H1 (cell line): ENCODE measurements at regions not wholly inside any gene's neighbourhood (a gene's known extent, or its start where the extent isn't known, plus 50 kb on each side); places are given as distances from the start of the nearest gene placed in this dataset.

Experiments
- CTCF ChIA-PET: fragments of 300-600 bp; sonication (Branson Sonifier 250); formaldehyde crosslinking; loops from one replicate; lab custom pipeline; 2021; ENCODE audit not compliant: partially characterized antibody; lab: Charles Lee
- POLR2A ChIA-PET: fragments of 300-600 bp; sonication (Branson Sonifier 250); formaldehyde crosslinking; loops from one replicate; lab custom pipeline; 2021; ENCODE audit warnings: inconsistent platforms; ENCODE audit not compliant: partially characterized antibody; lab: Charles Lee
- DNase-seq, 2 experiments: peaks; one replicate each; pipeline versions ENCODE4 v3.0.0 to v3.0.0-alpha.2; 2010 to 2022; ENCODE audit warnings: low spot score in 2 of 2, low read depth in 1 of 2, mixed read lengths in 1 of 2
- FAIRE-seq: peaks from 2 replicates; lab custom pipeline; 2011; peaks lifted over from hg19 to GRCh38; lab: Jason Lieb, UNC
- H2AFZ ChIP-seq: 2 replicates; pipeline ENCODE4 v1.8.1; 2012; ENCODE audit warnings: low read length, inconsistent platforms
- H2AK5ac ChIP-seq: 2 replicates; pipeline ENCODE4 v1.6.1; 2013; ENCODE audit warnings: low read depth, low read length
- H2BK120ac ChIP-seq: replicated peaks from 2 replicates; pipeline ENCODE3; 2013; ENCODE audit warnings: low read depth, low read length, inconsistent platforms
- H2BK12ac ChIP-seq: 2 replicates; pipeline ENCODE4 v1.6.1; 2013; ENCODE audit warnings: low read depth, low read length
- H2BK15ac ChIP-seq: 2 replicates; pipeline ENCODE4 v1.6.1; 2013; ENCODE audit warnings: low read length
- H2BK20ac ChIP-seq: 2 replicates; pipeline ENCODE4 v1.6.1; 2013; ENCODE audit warnings: low read length
- H2BK5ac ChIP-seq: 2 replicates; pipeline ENCODE4 v1.6.1; 2013; ENCODE audit warnings: low read depth, low read length
- H3K14ac ChIP-seq: 2 replicates; pipeline ENCODE4 v1.6.1; 2013; ENCODE audit warnings: inconsistent platforms; ENCODE audit not compliant: insufficient read length
- H3K18ac ChIP-seq: 2 replicates; pipeline ENCODE4 v1.6.1; 2013; ENCODE audit warnings: low read length; ENCODE audit errors: extremely low read depth
- H3K23ac ChIP-seq: 2 replicates; pipeline ENCODE4 v1.6.1; 2013; ENCODE audit warnings: inconsistent platforms; ENCODE audit not compliant: insufficient read length
- H3K23me2 ChIP-seq: 2 replicates; pipeline ENCODE4 v1.6.1; 2013; ENCODE audit warnings: low read depth, low read length
- H3K27ac ChIP-seq: 2 replicates; pipeline ENCODE4 v1.6.1; 2011; ENCODE audit warnings: low read depth, low read length, inconsistent platforms
- H3K27me3 ChIP-seq, 4 experiments: replicated peaks in 1 of 4; 1 replicate in 1 of 4; 2 replicates in 3 of 4; pipeline versions ENCODE4 v1.6.1 to v1.8.1; 2011 to 2013; ENCODE audit warnings: low read length in 3 of 4, mild to moderate bottlenecking in 3 of 4, inconsistent platforms in 2 of 4, mixed read lengths in 2 of 4, moderate library complexity in 1 of 4; ENCODE audit not compliant: control insufficient read depth in 3 of 4, insufficient read depth in 3 of 4; ENCODE audit errors: extremely low read depth in 1 of 4
- H3K36me3 ChIP-seq, 4 experiments: 2 replicates each; pipeline versions ENCODE4 v1.6.1 to v1.8.1; 2011 to 2013; ENCODE audit warnings: mild to moderate bottlenecking in 4 of 4, low read length in 3 of 4, moderate library complexity in 2 of 4, control low read depth in 1 of 4, inconsistent platforms in 1 of 4; ENCODE audit not compliant: insufficient read depth in 4 of 4, control insufficient read depth in 2 of 4
- H3K4ac ChIP-seq: replicated peaks from 2 replicates; pipeline ENCODE3; 2013; ENCODE audit warnings: low read length, low read depth, mixed read lengths, inconsistent platforms; ENCODE audit not compliant: insufficient read length
- H3K4me1 ChIP-seq, 4 experiments: replicated peaks in 1 of 4; 1 replicate in 1 of 4; 2 replicates in 3 of 4; pipeline versions ENCODE4 v1.6.1 to v1.8.1; 2011 to 2013; ENCODE audit warnings: low read length in 3 of 4, inconsistent platforms in 2 of 4, mixed read lengths in 1 of 4; ENCODE audit not compliant: insufficient read depth in 4 of 4, control insufficient read depth in 3 of 4
- H3K4me2 ChIP-seq, 2 experiments: 2 replicates each; pipeline versions ENCODE4 v1.6.1 to v1.8.1; 2011 to 2013; ENCODE audit warnings: low read depth in 2 of 2, low read length in 2 of 2, control low read depth in 1 of 2, inconsistent platforms in 1 of 2, mild to moderate bottlenecking in 1 of 2; ENCODE audit not compliant: insufficient read depth in 1 of 2
- H3K4me3 ChIP-seq, 4 experiments: fragments of 200-600, 300-600 bp in 1 of 4; sonication (generic), shearing (Covaris generic), sonication (Bioruptor Twin) in 1 of 4; 2 replicates each; pipeline versions ENCODE4 v1.5.1 to v1.8.1; 2011 to 2016; ENCODE audit warnings: low read length in 4 of 4, low read depth in 3 of 4, control low read depth in 2 of 4, inconsistent platforms in 2 of 4, mild to moderate bottlenecking in 2 of 4, mixed read lengths in 1 of 4, moderate library complexity in 1 of 4; ENCODE audit not compliant: insufficient read depth in 2 of 4; ENCODE audit errors: extremely low read depth in 1 of 4
- H3K56ac ChIP-seq: replicated peaks from 2 replicates; pipeline ENCODE3; 2013; ENCODE audit warnings: low read depth, mild to moderate bottlenecking, mixed read lengths, low read length, inconsistent platforms; ENCODE audit not compliant: insufficient read length
- H3K79me1 ChIP-seq: 2 replicates; pipeline ENCODE4 v1.6.1; 2013; ENCODE audit warnings: low read depth, low read length, control low read depth
- H3K79me2 ChIP-seq, 2 experiments: 2 replicates each; pipeline versions ENCODE4 v1.6.1 to v1.8.1; 2012 to 2013; ENCODE audit warnings: low read length in 2 of 2, mild to moderate bottlenecking in 2 of 2, inconsistent platforms in 1 of 2; ENCODE audit not compliant: insufficient read depth in 2 of 2, control insufficient read depth in 1 of 2
- H3K9ac ChIP-seq, 4 experiments: replicated peaks in 1 of 4; 1 replicate in 1 of 4; 2 replicates in 3 of 4; pipeline versions ENCODE4 v1.6.1 to v1.8.1; 2011 to 2013; ENCODE audit warnings: low read depth in 3 of 4, low read length in 3 of 4, control low read depth in 2 of 4, mild to moderate bottlenecking in 2 of 4, moderate library complexity in 2 of 4, inconsistent platforms in 1 of 4; ENCODE audit errors: extremely low read depth in 1 of 4
- H3K9me3 ChIP-seq, 2 experiments: 2 replicates each; pipeline versions ENCODE4 v1.6.1 to v1.8.1; 2012 to 2013; ENCODE audit warnings: mild to moderate bottlenecking in 2 of 2, moderate library complexity in 2 of 2, control low read depth in 1 of 2, inconsistent platforms in 1 of 2, low read depth in 1 of 2, low read length in 1 of 2, mixed read lengths in 1 of 2; ENCODE audit not compliant: insufficient read depth in 2 of 2
- H4K20me1 ChIP-seq, 2 experiments: replicated peaks in 1 of 2; 2 replicates each; pipeline versions ENCODE3 to v1.8.1; 2011 to 2013; ENCODE audit warnings: inconsistent platforms in 2 of 2, low read length in 2 of 2, mild to moderate bottlenecking in 1 of 2; ENCODE audit not compliant: insufficient read depth in 2 of 2, control insufficient read depth in 1 of 2
- H4K5ac ChIP-seq: 2 replicates; pipeline ENCODE4 v1.6.1; 2013; ENCODE audit warnings: low read length, low read depth, mixed read lengths, inconsistent platforms; ENCODE audit not compliant: insufficient read length
- H4K8ac ChIP-seq: 2 replicates; pipeline ENCODE4 v1.8.0; 2013; ENCODE audit warnings: mild to moderate bottlenecking, moderate library complexity, low read length, inconsistent platforms; ENCODE audit not compliant: insufficient read depth; ENCODE audit errors: extremely low read depth
- H4K91ac ChIP-seq: replicated peaks from 2 replicates; pipeline ENCODE3; 2013; ENCODE audit warnings: low read length, mixed read lengths, inconsistent platforms; ENCODE audit not compliant: insufficient read length
- CEBPB ChIP-seq: IDR thresholded peaks from 2 replicates; pipeline ENCODE4 v1.6.1; 2012; ENCODE audit warnings: low read depth, low read length
- HDAC6 ChIP-seq: IDR thresholded peaks from one replicate; pipeline ENCODE4 v1.7.1; 2012; ENCODE audit warnings: low read depth, mild to moderate bottlenecking, inconsistent platforms, low read length, moderate library complexity
- RAD21 ChIP-seq, 2 experiments: IDR thresholded peaks in 1 of 2; conservative IDR thresholded peaks in 1 of 2; 2 replicates each; pipeline ENCODE4 v1.6.1; 2011; ENCODE audit warnings: low read depth in 2 of 2, low read length in 2 of 2, improper control_type of control experiment in 1 of 2, inconsistent platforms in 1 of 2, mild to moderate bottlenecking in 1 of 2, moderate library complexity in 1 of 2
- RNF2 ChIP-seq: fragments of 200-900, 300-1000 bp; sonication (generic); IDR thresholded peaks from 2 replicates; pipeline ENCODE4 v1.7.1; 2016; ENCODE audit warnings: borderline replicate concordance, low read depth, mild to moderate bottlenecking, antibody characterized with exemption, low read length; ENCODE audit not compliant: poor library complexity, severe bottlenecking; ENCODE audit errors: missing control alignments
- SIN3A ChIP-seq, 2 experiments: IDR thresholded peaks in 1 of 2; conservative IDR thresholded peaks in 1 of 2; 2 replicates each; pipeline ENCODE4 v1.6.1; 2011 to 2012; ENCODE audit warnings: low read length in 2 of 2, improper control_type of control experiment in 1 of 2, low read depth in 1 of 2, mild to moderate bottlenecking in 1 of 2
- SP4 ChIP-seq: IDR thresholded peaks from 2 replicates; pipeline ENCODE4 v1.6.1; 2012; ENCODE audit warnings: low read length, inconsistent platforms
- WGBS, 2 experiments: shearing (Covaris generic) in 1 of 2; methylation state at CpG; one replicate each; pipeline versions ENCODE4 v1.1.6 to v1.1.7; 2013 to 2015; ENCODE audit warnings: low lambda C conversion rate in 2 of 2, mixed read lengths in 2 of 2, inconsistent platforms in 1 of 2, low coverage in 1 of 2, missing lambda C conversion rate in 1 of 2; ENCODE audit not compliant: insufficient replicate concordance in 2 of 2, insufficient coverage in 1 of 2, insufficient read length in 1 of 2; ENCODE audit errors: extremely low coverage in 1 of 2, missing lambda C conversion rate in 1 of 2; 5-methylcytosine and 5-hydroxymethylcytosine counted together
- TF ChIP-seq, protein P1 (sequence below), 3 experiments: IDR thresholded peaks; 1 replicate in 2 of 3; 2 replicates in 1 of 3; pipeline versions ENCODE4 v1.5.1 to v1.6.1; 2011; ENCODE audit warnings: low read length in 3 of 3, mild to moderate bottlenecking in 3 of 3, inconsistent platforms in 2 of 3, low read depth in 1 of 3, moderate library complexity in 1 of 3; ENCODE audit not compliant: insufficient read depth in 1 of 3; ENCODE audit errors: control extremely low read depth in 1 of 3
- TF ChIP-seq, protein P2 (sequence below): IDR thresholded peaks from 2 replicates; pipeline ENCODE4 v1.6.1; 2012; ENCODE audit warnings: low read length, inconsistent platforms

DNA sequence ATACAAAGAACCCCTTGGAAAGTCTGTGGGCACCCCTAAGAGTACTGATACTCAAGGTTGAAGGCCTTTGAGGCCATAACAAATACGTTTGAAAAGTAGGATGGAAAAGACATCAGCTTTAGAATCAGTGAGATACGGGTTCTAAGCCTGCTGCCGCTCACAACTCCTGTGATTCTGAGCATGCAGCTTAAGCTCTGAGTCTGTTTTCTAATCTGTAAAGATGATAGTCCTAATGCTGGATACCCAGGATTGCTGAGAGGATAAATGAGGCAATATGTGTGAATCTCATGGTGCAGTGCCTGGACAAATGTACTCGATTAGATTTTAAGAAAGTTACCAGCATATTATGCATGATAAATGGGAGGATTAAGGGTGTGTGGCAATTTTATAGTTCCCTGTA lies 321.0 kb upstream of the HSF2 start:
- no peak overlapping the region for H2AK5ac ChIP-seq
- no peak overlapping the region for H3K4me3 ChIP-seq
- H3K9ac ChIP-seq: no peak overlapping the region
- no peak overlapping the region for H2BK120ac ChIP-seq
- no peak overlapping the region for H3K56ac ChIP-seq
- no peak for DNase-seq
- H3K36me3 ChIP-seq: no peaks in the 10 kb centered on the region
- peaks cover 1% of the 10 kb centered on the region; the same call in 1 of the 2 replicates for H3K23me2 ChIP-seq
- H3K14ac ChIP-seq: no peak overlapping the region
- no peak for TF ChIP-seq SP4
- no peak for TF ChIP-seq HDAC6
- no peak for TF ChIP-seq RNF2
- TF ChIP-seq CEBPB: no peak
- TF ChIP-seq RAD21 (IDR thresholded peaks at IDR 0.05 in 1 of 2, conservative IDR thresholded peaks at IDR 0.05 in 1 of 2; ENCODE audit: low read depth in 2 of 2, low read length in 2 of 2): no peak
- TF ChIP-seq, protein P1, sequence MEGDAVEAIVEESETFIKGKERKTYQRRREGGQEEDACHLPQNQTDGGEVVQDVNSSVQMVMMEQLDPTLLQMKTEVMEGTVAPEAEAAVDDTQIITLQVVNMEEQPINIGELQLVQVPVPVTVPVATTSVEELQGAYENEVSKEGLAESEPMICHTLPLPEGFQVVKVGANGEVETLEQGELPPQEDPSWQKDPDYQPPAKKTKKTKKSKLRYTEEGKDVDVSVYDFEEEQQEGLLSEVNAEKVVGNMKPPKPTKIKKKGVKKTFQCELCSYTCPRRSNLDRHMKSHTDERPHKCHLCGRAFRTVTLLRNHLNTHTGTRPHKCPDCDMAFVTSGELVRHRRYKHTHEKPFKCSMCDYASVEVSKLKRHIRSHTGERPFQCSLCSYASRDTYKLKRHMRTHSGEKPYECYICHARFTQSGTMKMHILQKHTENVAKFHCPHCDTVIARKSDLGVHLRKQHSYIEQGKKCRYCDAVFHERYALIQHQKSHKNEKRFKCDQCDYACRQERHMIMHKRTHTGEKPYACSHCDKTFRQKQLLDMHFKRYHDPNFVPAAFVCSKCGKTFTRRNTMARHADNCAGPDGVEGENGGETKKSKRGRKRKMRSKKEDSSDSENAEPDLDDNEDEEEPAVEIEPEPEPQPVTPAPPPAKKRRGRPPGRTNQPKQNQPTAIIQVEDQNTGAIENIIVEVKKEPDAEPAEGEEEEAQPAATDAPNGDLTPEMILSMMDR (IDR thresholded peaks at IDR 0.05; ENCODE audit: control extremely low read depth in 1 of 3, insufficient read depth in 1 of 3, low read depth in 1 of 3, low read length in 3 of 3): no peak
- TF ChIP-seq SIN3A (conservative IDR thresholded peaks at IDR 0.05 in 1 of 2, IDR thresholded peaks at IDR 0.05 in 1 of 2; ENCODE audit: low read depth in 1 of 2, low read length in 2 of 2): no peak
- TF ChIP-seq, protein P2, sequence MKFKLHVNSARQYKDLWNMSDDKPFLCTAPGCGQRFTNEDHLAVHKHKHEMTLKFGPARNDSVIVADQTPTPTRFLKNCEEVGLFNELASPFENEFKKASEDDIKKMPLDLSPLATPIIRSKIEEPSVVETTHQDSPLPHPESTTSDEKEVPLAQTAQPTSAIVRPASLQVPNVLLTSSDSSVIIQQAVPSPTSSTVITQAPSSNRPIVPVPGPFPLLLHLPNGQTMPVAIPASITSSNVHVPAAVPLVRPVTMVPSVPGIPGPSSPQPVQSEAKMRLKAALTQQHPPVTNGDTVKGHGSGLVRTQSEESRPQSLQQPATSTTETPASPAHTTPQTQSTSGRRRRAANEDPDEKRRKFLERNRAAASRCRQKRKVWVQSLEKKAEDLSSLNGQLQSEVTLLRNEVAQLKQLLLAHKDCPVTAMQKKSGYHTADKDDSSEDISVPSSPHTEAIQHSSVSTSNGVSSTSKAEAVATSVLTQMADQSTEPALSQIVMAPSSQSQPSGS: no peak
- no peak overlapping the region for H4K5ac ChIP-seq
- no peak overlapping the region for H4K91ac ChIP-seq
- WGBS, 2 experiments: 81% methylated on average over 4 of the region's 4 CpGs; no CpG with 5 or more reads in 1 of the 2 experiments
- H3K4me2 ChIP-seq: no peak overlapping the region
- H2BK20ac ChIP-seq: no peak overlapping the region
- no peak overlapping the region for H2BK15ac ChIP-seq
- H2BK5ac ChIP-seq: no peak overlapping the region
- H3K18ac ChIP-seq: no peak overlapping the region
- no peak overlapping the region for H2BK12ac ChIP-seq
- H3K23ac ChIP-seq: no peak overlapping the region
- POLR2A ChIA-PET: no interaction called here
- H2AFZ ChIP-seq: no peak overlapping the region
- CTCF ChIA-PET: interaction anchor here (0.6 kb wide), 1 partner anchor 498 kb away, joined by 3 read pairs; no protein-coding TSS in a partner anchor
- H3K27me3 ChIP-seq: no peaks in the 10 kb centered on the region
- H3K4me1 ChIP-seq: peaks cover 0 to 4% (median 0%) of the 10 kb centered on the region in 4 experiments; a peak in 2 of 7 replicates
- H3K79me2 ChIP-seq: no peaks in the 10 kb centered on the region
- no peak overlapping the region for H3K27ac ChIP-seq
- no peak overlapping the region for H3K4ac ChIP-seq
- H4K8ac ChIP-seq: no peak overlapping the region
- H3K79me1 ChIP-seq: no peaks in the 10 kb centered on the region
- H3K9me3 ChIP-seq: no peaks in the 10 kb centered on the region
- FAIRE-seq: no peak
- H4K20me1 ChIP-seq: no peaks in the 10 kb centered on the region
